Endothelial cell of hepatic sinusoid (primary cell): ENCODE measurements at regions not wholly inside any gene's neighbourhood (a gene's known extent, or its start where the extent isn't known, plus 50 kb on each side); places are given as distances from the start of the nearest gene placed in this dataset.

Experiments
- in situ Hi-C: cut with HindIII; loops from 2 replicates; pipeline ENCODE4 v1.10.0; 2017; ENCODE audit warnings: low sequenced_read_pairs

DNA sequence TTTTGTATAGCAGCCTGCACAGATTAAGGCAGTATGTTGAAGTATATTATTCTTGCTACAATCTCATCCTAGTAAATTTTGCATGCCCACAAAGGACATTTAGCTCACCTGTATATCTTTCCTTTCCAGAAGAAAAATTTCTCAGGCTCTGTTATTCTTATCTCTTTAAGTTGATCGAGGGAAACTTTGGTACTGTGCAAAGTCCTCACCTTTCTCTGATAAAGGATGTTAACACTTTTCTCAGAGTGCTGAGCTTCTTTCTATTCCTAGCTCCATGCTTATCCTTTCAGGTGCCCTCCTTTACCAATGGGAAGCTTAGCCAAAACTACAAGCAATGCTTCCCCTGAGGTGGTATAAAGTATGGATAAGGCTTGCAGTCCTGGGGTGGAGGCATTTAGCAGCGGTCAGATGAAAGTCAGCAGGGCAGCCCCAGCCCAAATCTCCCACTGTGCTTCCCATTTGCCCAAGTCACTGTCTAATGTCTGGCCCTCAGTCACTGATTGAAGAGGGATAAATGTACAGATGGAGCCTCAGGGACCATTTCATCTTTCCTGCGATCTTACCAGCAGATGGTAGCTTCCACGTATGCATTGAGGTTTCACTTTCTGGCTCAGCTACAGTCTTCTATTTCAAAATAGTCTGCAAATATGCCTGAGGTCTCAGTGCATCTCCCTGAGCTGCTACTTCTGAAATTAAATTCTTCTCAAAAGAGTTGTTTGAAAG, 127.8 kb upstream of the P2RY1 start:
- in situ Hi-C loops = no loop called here

DNA sequence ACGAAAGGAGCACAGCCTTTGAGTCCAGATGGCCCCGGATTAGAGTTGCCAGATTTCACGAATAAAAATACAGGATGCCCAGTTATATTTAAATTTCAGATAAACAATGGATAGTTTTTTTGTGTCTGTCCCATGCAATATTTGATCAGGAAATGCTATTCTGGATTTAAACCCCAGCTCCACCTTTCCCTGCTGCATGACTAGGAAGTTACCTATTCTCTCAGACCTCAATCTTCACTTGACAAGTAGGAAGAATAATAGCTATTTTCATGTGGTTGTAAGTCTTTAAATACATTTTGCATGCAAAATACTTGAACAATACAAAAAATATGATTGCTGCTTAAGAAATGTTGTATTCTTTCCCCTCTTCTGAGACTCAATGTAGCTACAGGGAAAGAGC, 125.3 kb upstream of the P2RY1 start:
- in situ Hi-C loops = no loop called here

GRCh38 chr3:152710549-152710948, 124.4 kb upstream of the P2RY1 start:
- in situ Hi-C loops = no loop called here

GRCh38 chr3:152713989-152714388, 120.9 kb upstream of the P2RY1 start:
- in situ Hi-C loops = no loop called here

DNA sequence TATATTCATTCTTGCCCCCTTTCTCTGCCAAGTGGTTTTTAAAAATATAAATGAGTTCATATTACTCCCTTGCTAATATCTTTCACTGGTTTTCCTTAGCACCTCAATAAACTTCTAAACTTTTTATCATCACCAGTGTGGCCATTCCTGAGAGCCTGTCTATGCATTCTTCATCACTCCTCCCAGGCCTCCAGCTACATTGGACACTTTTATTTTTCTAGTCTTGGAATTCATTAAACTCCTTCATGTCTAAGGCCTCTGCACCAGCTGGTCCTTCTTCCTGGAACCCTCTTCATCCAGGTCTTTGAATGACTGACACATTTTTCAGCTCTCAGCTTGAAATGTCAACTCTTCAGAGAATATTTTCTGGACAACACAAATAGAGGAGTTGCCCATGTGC, 120.4 kb upstream of the P2RY1 start:
- in situ Hi-C loops = no loop called here

GRCh38 chr3:152717252-152717651, 117.7 kb upstream of the P2RY1 start:
- in situ Hi-C loops = no loop called here

GRCh38 chr3:152718810-152719209, 116.1 kb upstream of the P2RY1 start:
- in situ Hi-C loops = no loop called here

GRCh38 chr3:152719264-152719663, 115.7 kb upstream of the P2RY1 start:
- in situ Hi-C loops = no loop called here

GRCh38 chr3:152720951-152721718, 113.8 kb upstream of the P2RY1 start:
- in situ Hi-C loops = no loop called here

- in situ Hi-C loops = no loop called here
These were observed 110.7 kb upstream of the P2RY1 start for GRCh38 chr3:152724270-152724669.

DNA sequence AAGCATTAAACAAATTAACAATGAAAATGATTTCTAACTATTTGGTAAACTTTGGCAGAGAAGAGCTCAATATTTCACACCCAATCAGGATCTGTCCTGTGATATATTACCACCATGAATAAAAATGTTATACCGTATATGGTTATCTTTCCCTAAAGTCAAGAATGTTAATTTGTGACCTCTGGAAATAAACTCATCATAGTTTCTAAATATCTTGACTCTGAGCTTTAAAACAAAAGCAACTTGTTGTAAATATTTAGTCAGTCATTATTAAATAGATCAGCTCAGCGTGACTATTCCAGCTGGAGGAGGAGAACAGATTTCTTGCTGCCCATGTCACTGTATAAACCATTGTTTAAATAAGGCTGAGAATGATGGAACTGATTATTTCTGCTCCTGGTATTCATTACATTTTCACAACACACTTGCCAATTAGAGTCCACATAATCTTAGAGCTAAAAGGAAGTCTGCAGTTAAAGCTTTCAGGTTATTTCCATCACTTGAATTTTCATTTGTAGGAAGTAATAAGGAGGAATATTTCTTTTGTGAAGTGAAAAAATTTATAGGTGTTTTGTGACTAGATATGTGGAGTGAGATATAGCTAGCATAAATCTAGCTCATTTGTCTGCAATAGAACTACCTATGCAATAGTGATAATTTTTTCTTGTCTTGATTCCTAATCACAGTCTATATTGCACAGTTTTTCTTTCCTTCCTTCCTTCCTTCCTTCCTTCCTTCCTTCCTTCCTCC, 106.5 kb upstream of the P2RY1 start:
- in situ Hi-C loops = no loop called here

DNA sequence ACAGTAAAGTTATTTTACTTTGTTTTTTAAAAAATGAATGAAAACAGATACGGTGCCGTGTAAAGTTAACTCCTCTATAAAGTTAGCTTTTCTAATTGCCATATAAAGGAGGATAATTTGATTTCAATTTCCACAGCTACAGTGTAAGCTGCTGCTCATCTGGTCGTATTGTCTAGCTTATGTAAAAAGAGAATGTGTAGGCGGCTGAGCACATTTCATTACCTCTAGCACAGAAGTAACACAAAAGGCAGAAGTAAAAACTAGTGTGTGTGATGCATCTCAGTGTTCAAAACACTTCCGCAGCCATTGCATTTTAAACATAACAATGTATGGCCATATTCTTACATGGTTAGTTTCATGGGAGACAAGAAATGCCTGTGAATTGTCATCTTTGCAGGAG, 105.0 kb upstream of the P2RY1 start:
- in situ Hi-C loops = no loop called here

DNA sequence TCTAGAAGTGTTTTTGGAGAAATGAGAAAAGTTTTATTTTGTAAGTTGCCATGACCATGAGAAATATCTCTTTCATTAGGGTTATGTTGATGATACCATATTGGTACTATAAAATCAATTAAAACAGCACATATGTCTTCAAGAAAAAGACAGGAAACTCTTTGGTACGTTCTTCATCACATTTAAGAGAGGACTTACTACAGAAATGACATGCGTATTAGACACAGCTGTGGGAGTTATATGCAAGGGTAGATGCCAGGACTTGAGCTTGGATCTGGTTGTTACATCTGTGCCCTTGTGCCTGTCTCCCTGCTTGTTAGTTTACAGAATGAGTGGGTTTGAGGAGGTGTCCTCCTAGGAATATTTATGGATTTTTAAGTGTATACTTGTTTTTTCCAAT, 103.4 kb upstream of the P2RY1 start:
- in situ Hi-C loops = no loop called here

DNA sequence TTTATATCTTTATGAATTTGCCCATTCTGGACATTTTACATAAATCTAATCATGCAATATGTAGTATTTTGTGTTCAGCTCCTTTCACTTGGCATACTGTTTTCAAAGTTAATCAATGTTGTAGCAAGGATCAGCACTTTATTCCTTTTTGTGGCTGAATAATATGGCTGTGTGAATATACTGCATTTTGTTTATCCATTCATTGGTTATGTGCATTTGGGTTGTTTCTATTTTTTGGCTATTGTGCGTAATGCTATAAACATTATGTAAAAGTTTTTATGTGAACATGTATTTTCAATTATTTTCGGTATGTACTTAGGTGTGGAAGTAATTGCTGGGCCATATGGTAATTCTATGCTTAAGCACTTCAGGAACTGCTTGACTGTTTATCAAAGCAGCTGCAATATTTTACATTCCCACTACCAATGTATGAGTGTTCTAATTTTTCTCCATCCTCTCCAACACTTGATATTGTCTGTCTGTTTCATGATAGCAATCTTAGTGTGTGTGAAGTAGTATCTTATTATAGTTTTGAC, 101.3 kb upstream of the P2RY1 start:
- in situ Hi-C loops = no loop called here

- in situ Hi-C loops = no loop called here
These were observed 97.7 kb upstream of the P2RY1 start for GRCh38 chr3:152737021-152737908.

DNA sequence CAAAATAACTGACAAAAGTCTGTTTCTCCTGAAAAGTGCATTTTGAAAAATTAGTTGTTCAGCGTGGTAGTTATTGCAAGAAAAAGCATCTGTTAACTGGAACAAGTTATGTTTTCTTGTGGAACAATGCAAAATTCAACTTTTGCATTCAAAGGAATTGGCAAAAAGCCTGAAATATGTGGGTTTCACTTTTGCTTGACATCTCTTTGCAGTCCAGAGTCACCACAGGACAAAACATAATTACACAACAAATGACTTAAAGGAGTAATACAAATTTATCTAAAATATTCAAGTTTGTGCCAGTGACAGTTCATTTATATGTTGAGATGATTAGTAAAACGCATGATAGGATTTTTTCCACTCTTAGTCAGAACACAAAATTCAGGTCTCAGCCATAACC, 96.3 kb upstream of the P2RY1 start:
- in situ Hi-C loops = no loop called here

DNA sequence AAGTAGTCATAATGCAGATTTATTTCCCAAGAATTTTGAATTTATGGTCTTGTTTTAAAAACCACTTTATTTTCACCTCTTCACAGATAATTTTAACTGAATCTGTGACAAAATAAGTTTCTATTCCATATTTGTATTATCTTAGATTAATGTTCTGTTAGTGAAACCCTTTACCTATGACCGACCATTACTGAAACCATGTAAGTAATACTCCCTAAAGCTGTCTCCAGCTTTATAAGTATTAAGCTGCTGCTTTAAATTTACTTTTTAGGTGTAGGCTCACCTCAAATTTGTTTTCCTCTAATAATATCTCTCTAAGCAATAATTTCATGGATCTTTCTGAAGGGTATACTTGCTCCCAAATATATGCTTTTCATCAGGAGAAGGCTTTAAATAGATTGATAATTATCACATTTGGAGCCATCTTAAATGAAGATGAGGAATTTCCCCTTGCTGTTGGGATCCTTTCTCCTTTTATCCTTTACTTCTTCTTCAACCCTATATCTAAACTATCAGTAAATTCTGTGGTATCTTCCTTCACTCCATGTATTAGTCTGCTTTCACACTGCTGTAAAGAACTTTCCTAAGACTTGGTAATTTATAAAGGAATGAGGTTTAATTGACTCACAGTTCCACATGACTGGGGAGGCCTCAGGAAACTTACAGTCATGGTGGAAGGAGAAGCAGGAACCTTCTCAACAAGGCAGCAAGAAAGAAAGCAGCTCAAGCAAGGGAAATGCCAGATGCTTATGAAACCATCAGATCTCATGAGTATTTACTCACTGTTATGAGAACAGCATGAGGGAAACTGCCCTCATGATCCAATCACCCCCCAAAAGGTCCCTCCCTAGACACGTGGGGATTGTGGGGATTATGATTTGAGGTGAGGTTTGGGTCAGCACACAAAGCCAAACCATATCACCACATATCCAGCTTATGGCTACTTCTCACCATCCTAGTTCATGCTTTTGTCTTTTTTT, 92.3 kb upstream of the P2RY1 start:
- in situ Hi-C loops = no loop called here

- in situ Hi-C loops = no loop called here
These were observed 89.3 kb upstream of the P2RY1 start for GRCh38 chr3:152745646-152746045.

GRCh38 chr3:152754303-152754702, 80.6 kb upstream of the P2RY1 start:
- in situ Hi-C loops = no loop called here
